ENCODE measurements at regions not wholly inside any gene's neighbourhood (a gene's known extent, or its start where the extent isn't known, plus 50 kb on each side); places are given as distances from the start of the nearest gene placed in this dataset.
A peak's percentile ranks its signal among the peaks of the same experiment; 100 is the strongest.

- no peak overlapping the region for H3K27ac ChIP-seq (ENCODE audit: poor library complexity, severe bottlenecking)
- H3K36me3 ChIP-seq (ENCODE audit: low read depth) = no peaks in the 10 kb centered on the region
- no peak for TF ChIP-seq CTCF (IDR thresholded peaks at IDR 0.05; ENCODE audit: poor library complexity, severe bottlenecking)
- DNase-seq (ENCODE audit: low spot score) = no peak
- no peaks in the 10 kb centered on the region for H3K9me3 ChIP-seq (ENCODE audit: severe bottlenecking)
- H3K4me3 ChIP-seq (ENCODE audit: severe bottlenecking) = no peak overlapping the region
- H3K27me3 ChIP-seq (ENCODE audit: insufficient read depth, poor library complexity, severe bottlenecking) = no peaks in the 10 kb centered on the region
- no peaks in the 10 kb centered on the region for H3K4me1 ChIP-seq (ENCODE audit: insufficient read depth, poor library complexity, severe bottlenecking)
- no peak for ATAC-seq (ENCODE audit: low read depth)
Measured at GRCh38 chr16:65713181-65713808, 591.4 kb upstream of the CDH11 start.

GRCh38 chr16:65710107-65710506 is 588.2 kb upstream of the CDH11 start:
- ATAC-seq (ENCODE audit: low read depth) (no peak), DNase-seq (ENCODE audit: low spot score) (no peak)
- Histone ChIP-seq H3K36me3 (ENCODE audit: low read depth) (no peaks in the 10 kb centered on the region), H3K4me3 (ENCODE audit: severe bottlenecking) (no peak overlapping the region), H3K27ac (ENCODE audit: poor library complexity, severe bottlenecking) (no peak overlapping the region), H3K9me3 (ENCODE audit: severe bottlenecking) (no peaks in the 10 kb centered on the region), H3K4me1 (ENCODE audit: insufficient read depth, poor library complexity, severe bottlenecking) (no peaks in the 10 kb centered on the region), H3K27me3 (ENCODE audit: insufficient read depth, poor library complexity, severe bottlenecking) (no peaks in the 10 kb centered on the region)
- TF ChIP-seq CTCF (IDR thresholded peaks at IDR 0.05; ENCODE audit: poor library complexity, severe bottlenecking) = no peak

- H3K27ac ChIP-seq (ENCODE audit: poor library complexity, severe bottlenecking) = no peak overlapping the region
Measured at GRCh38 chr16:65704866-65705265, 583.0 kb upstream of the CDH11 start.

GRCh38 chr16:65702707-65703402 is 581.0 kb upstream of the CDH11 start:
- H3K9me3 ChIP-seq (ENCODE audit: severe bottlenecking) = no peaks in the 10 kb centered on the region
- no peak overlapping the region for H3K4me3 ChIP-seq (ENCODE audit: severe bottlenecking)
- no peaks in the 10 kb centered on the region for H3K36me3 ChIP-seq (ENCODE audit: low read depth)
- DNase-seq (ENCODE audit: low spot score) (no peak), ATAC-seq (ENCODE audit: low read depth) (no peak)
- H3K27ac ChIP-seq (ENCODE audit: poor library complexity, severe bottlenecking) = no peak overlapping the region
- H3K4me1 ChIP-seq (ENCODE audit: insufficient read depth, poor library complexity, severe bottlenecking) = no peaks in the 10 kb centered on the region
- TF ChIP-seq CTCF (IDR thresholded peaks at IDR 0.05; ENCODE audit: poor library complexity, severe bottlenecking) = no peak
- no peaks in the 10 kb centered on the region for H3K27me3 ChIP-seq (ENCODE audit: insufficient read depth, poor library complexity, severe bottlenecking)

More at GRCh38 chr16:65704866-65705265, 583.0 kb upstream of the CDH11 start:
- Histone ChIP-seq H3K27me3 (ENCODE audit: insufficient read depth, poor library complexity, severe bottlenecking) (no peaks in the 10 kb centered on the region), H3K9me3 (ENCODE audit: severe bottlenecking) (no peaks in the 10 kb centered on the region), H3K4me3 (ENCODE audit: severe bottlenecking) (no peak overlapping the region), H3K4me1 (ENCODE audit: insufficient read depth, poor library complexity, severe bottlenecking) (no peaks in the 10 kb centered on the region), H3K36me3 (ENCODE audit: low read depth) (no peaks in the 10 kb centered on the region)
- DNase-seq (ENCODE audit: low spot score) (no peak), ATAC-seq (ENCODE audit: low read depth) (no peak)
- TF ChIP-seq CTCF (IDR thresholded peaks at IDR 0.05; ENCODE audit: poor library complexity, severe bottlenecking) = peak; percentile 22

GRCh38 chr16:65700596-65700995 is 578.7 kb upstream of the CDH11 start:
- ATAC-seq (ENCODE audit: low read depth) (no peak), DNase-seq (ENCODE audit: low spot score) (no peak)
- Histone ChIP-seq H3K4me1 (ENCODE audit: insufficient read depth, poor library complexity, severe bottlenecking) (no peaks in the 10 kb centered on the region), H3K9me3 (ENCODE audit: severe bottlenecking) (no peaks in the 10 kb centered on the region), H3K36me3 (ENCODE audit: low read depth) (no peaks in the 10 kb centered on the region), H3K27ac (ENCODE audit: poor library complexity, severe bottlenecking) (no peak overlapping the region), H3K27me3 (ENCODE audit: insufficient read depth, poor library complexity, severe bottlenecking) (no peaks in the 10 kb centered on the region), H3K4me3 (ENCODE audit: severe bottlenecking) (no peak overlapping the region)
- TF ChIP-seq CTCF (IDR thresholded peaks at IDR 0.05; ENCODE audit: poor library complexity, severe bottlenecking) = no peak
